ENCODE measurements at regions not wholly inside any gene's neighbourhood (a gene's known extent, or its start where the extent isn't known, plus 50 kb on each side); places are given as distances from the start of the nearest gene placed in this dataset.

DNA sequence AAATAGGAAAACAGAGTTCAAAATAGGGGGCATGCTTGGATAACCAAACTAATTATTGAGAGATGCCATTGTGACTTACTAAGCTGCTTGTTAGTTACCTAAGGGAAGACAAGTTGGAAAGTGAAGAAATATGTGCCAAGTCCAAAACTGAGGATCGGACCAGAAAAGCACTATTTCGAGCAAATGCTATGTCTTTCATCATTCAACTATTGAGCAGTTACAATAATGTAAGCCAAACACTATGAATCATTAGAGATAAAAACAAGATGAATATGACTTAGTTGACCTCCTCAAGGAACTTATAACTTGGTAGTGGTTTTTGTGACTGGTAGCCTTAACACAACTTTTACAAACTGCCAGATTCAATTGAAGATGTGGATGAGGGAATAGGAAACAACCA lies 240.6 kb upstream of the MPDZ start:
- no peaks in the 10 kb centered on the region for H4K20me1 ChIP-seq (replicated peaks; ENCODE audit: insufficient read depth)
- H3K27ac Mint-ChIP-seq = no peak overlapping the region
- DNase-seq (ENCODE audit: low spot score) = no peak
- no peak overlapping the region for H2AFZ ChIP-seq
- no peaks in the 10 kb centered on the region for H3F3A ChIP-seq (replicated peaks; ENCODE audit: low read depth)
- H3K27me3 ChIP-seq (ENCODE audit: insufficient read depth) = no peaks in the 10 kb centered on the region
- peaks cover 2% of the 10 kb centered on the region; the same call in 1 of the 3 replicates for H3K9me3 Mint-ChIP-seq
- no peaks in the 10 kb centered on the region for H3K36me3 ChIP-seq (ENCODE audit: insufficient read depth)
- H3K4me3 ChIP-seq = no peak overlapping the region
- H3K4me3 Mint-ChIP-seq = no peak overlapping the region
- TF ChIP-seq, protein P1, sequence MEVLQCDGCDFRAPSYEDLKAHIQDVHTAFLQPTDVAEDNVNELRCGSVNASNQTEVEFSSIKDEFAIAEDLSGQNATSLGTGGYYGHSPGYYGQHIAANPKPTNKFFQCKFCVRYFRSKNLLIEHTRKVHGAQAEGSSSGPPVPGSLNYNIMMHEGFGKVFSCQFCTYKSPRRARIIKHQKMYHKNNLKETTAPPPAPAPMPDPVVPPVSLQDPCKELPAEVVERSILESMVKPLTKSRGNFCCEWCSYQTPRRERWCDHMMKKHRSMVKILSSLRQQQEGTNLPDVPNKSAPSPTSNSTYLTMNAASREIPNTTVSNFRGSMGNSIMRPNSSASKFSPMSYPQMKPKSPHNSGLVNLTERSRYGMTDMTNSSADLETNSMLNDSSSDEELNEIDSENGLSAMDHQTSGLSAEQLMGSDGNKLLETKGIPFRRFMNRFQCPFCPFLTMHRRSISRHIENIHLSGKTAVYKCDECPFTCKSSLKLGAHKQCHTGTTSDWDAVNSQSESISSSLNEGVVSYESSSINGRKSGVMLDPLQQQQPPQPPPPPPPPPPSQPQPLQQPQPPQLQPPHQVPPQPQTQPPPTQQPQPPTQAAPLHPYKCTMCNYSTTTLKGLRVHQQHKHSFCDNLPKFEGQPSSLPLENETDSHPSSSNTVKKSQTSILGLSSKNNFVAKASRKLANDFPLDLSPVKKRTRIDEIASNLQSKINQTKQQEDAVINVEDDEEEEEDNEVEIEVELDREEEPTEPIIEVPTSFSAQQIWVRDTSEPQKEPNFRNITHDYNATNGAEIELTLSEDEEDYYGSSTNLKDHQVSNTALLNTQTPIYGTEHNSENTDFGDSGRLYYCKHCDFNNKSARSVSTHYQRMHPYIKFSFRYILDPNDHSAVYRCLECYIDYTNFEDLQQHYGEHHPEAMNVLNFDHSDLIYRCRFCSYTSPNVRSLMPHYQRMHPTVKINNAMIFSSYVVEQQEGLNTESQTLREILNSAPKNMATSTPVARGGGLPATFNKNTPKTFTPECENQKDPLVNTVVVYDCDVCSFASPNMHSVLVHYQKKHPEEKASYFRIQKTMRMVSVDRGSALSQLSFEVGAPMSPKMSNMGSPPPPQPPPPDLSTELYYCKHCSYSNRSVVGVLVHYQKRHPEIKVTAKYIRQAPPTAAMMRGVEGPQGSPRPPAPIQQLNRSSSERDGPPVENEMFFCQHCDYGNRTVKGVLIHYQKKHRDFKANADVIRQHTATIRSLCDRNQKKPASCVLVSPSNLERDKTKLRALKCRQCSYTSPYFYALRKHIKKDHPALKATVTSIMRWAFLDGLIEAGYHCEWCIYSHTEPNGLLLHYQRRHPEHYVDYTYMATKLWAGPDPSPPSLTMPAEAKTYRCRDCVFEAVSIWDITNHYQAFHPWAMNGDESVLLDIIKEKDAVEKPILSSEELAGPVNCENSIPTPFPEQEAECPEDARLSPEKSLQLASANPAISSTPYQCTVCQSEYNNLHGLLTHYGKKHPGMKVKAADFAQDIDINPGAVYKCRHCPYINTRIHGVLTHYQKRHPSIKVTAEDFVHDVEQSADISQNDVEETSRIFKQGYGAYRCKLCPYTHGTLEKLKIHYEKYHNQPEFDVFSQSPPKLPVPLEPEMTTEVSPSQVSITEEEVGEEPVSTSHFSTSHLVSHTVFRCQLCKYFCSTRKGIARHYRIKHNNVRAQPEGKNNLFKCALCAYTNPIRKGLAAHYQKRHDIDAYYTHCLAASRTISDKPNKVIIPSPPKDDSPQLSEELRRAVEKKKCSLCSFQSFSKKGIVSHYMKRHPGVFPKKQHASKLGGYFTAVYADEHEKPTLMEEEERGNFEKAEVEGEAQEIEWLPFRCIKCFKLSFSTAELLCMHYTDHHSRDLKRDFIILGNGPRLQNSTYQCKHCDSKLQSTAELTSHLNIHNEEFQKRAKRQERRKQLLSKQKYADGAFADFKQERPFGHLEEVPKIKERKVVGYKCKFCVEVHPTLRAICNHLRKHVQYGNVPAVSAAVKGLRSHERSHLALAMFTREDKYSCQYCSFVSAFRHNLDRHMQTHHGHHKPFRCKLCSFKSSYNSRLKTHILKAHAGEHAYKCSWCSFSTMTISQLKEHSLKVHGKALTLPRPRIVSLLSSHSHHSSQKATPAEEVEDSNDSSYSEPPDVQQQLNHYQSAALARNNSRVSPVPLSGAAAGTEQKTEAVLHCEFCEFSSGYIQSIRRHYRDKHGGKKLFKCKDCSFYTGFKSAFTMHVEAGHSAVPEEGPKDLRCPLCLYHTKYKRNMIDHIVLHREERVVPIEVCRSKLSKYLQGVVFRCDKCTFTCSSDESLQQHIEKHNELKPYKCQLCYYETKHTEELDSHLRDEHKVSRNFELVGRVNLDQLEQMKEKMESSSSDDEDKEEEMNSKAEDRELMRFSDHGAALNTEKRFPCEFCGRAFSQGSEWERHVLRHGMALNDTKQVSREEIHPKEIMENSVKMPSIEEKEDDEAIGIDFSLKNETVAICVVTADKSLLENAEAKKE (CRISPR knock-in tag; IDR thresholded peaks at IDR 0.05) = no peak
- TF ChIP-seq ETS1 (IDR thresholded peaks at IDR 0.05) (no peak), EZH2 (IDR thresholded peaks at IDR 0.05; ENCODE audit: low read depth, unreplicated experiment) (no peak), NANOG (IDR thresholded peaks at IDR 0.05; ENCODE audit: borderline replicate concordance) (no peak), JUNB (IDR thresholded peaks at IDR 0.05; ENCODE audit: unreplicated experiment) (no peak), CTCF (conservative IDR thresholded peaks at IDR 0.05; ENCODE audit: low read depth in 2 of 2) (no peak), EZH2phosphoT487 (IDR thresholded peaks at IDR 0.05; ENCODE audit: unreplicated experiment) (no peak), POLR2AphosphoS5 (IDR thresholded peaks at IDR 0.05; ENCODE audit: low read depth) (no peak), CREB1 (CRISPR knock-in tag; IDR thresholded peaks at IDR 0.05; ENCODE audit: low read depth) (no peak), ZNF114 (CRISPR knock-in tag; IDR thresholded peaks at IDR 0.05) (no peak), REST (IDR thresholded peaks at IDR 0.05; ENCODE audit: unreplicated experiment) (no peak), ZNF331 (CRISPR knock-in tag; IDR thresholded peaks at IDR 0.05; ENCODE audit: low read depth) (no peak), STAT1 (IDR thresholded peaks at IDR 0.05; ENCODE audit: unreplicated experiment) (no peak)
- H3K9me2 ChIP-seq (ENCODE audit: insufficient read depth) = no peaks in the 10 kb centered on the region
- no peaks in the 10 kb centered on the region for H3K36me3 Mint-ChIP-seq (ENCODE audit: low read depth)
- no peak overlapping the region for H3K27ac ChIP-seq (ENCODE audit: low read depth)
- H3K79me2 ChIP-seq (replicated peaks; ENCODE audit: insufficient read depth) = no peaks in the 10 kb centered on the region
- no peak overlapping the region for H3K4me2 ChIP-seq
- H3K4me1 ChIP-seq (ENCODE audit: insufficient read depth) = 0 out of 2 replicates have a peak, but pooled peaks cover 5% of the 10 kb centered on the region
- peaks cover 13% of the 10 kb centered on the region for H3K4me1 Mint-ChIP-seq
- H3K27me3 Mint-ChIP-seq (ENCODE audit: insufficient read depth, low read depth, poor library complexity) = no peaks in the 10 kb centered on the region
- ATAC-seq = no peak

Data from GM23338 (cell line).